ENCODE measurements at regions not wholly inside any gene's neighbourhood (a gene's known extent, or its start where the extent isn't known, plus 50 kb on each side); places are given as distances from the start of the nearest gene placed in this dataset.

DNA sequence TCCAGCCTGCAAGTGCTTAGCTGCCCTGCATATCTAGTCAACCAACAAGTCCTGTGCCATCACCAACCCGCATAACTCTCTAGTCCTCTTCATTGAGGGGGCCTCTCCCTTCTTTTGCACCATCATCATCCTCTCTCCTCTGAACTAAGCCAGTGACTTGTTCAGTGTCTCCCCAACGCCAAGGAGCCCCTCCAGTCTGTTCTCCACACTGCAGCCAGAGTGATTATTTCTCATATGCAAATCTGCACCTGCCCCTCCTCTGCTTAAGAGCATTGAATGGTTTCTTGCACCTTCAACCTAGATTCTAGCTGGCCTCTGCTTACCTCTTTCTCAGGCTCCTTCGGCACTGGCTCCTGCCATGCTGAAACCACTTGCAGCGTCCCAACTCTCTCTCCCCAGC, 141.8 kb downstream of the FAM161A start:
- no peak overlapping the region for H3K4me3 ChIP-seq (ENCODE audit: low read depth, low read length)
- TF ChIP-seq, protein P1, sequence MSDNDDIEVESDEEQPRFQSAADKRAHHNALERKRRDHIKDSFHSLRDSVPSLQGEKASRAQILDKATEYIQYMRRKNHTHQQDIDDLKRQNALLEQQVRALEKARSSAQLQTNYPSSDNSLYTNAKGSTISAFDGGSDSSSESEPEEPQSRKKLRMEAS (IDR thresholded peaks at IDR 0.05; ENCODE audit: low read depth, low read length), result no peak
- TF ChIP-seq POLR2A (IDR thresholded peaks at IDR 0.05; ENCODE audit: extremely low read depth, insufficient read length) (no peak), MYC (IDR thresholded peaks at IDR 0.05; ENCODE audit: low read depth, low read length) (no peak)
- TF ChIP-seq, protein P2, sequence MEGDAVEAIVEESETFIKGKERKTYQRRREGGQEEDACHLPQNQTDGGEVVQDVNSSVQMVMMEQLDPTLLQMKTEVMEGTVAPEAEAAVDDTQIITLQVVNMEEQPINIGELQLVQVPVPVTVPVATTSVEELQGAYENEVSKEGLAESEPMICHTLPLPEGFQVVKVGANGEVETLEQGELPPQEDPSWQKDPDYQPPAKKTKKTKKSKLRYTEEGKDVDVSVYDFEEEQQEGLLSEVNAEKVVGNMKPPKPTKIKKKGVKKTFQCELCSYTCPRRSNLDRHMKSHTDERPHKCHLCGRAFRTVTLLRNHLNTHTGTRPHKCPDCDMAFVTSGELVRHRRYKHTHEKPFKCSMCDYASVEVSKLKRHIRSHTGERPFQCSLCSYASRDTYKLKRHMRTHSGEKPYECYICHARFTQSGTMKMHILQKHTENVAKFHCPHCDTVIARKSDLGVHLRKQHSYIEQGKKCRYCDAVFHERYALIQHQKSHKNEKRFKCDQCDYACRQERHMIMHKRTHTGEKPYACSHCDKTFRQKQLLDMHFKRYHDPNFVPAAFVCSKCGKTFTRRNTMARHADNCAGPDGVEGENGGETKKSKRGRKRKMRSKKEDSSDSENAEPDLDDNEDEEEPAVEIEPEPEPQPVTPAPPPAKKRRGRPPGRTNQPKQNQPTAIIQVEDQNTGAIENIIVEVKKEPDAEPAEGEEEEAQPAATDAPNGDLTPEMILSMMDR (IDR thresholded peaks at IDR 0.05; ENCODE audit: low read depth, low read length), result no peak
- DNase-seq (ENCODE audit: low read depth), result no peak

- H3K4me3 ChIP-seq (ENCODE audit: low read depth, low read length), result no peak overlapping the region
- no peak for DNase-seq (ENCODE audit: low read depth)
- TF ChIP-seq, protein P1 (IDR thresholded peaks at IDR 0.05; ENCODE audit: low read depth, low read length), result no peak
- TF ChIP-seq POLR2A (IDR thresholded peaks at IDR 0.05; ENCODE audit: extremely low read depth, insufficient read length) (no peak), MYC (IDR thresholded peaks at IDR 0.05; ENCODE audit: low read depth, low read length) (no peak)
- TF ChIP-seq, protein P2 (IDR thresholded peaks at IDR 0.05; ENCODE audit: low read depth, low read length), result no peak
Observed at GRCh38 chr2:61710711-61711110, 143.1 kb downstream of the FAM161A start.

- DNase-seq (ENCODE audit: low read depth), result no peak
- no peak overlapping the region for H3K4me3 ChIP-seq (ENCODE audit: low read depth, low read length)
- TF ChIP-seq POLR2A (IDR thresholded peaks at IDR 0.05; ENCODE audit: extremely low read depth, insufficient read length), result no peak
- TF ChIP-seq, protein P2 (IDR thresholded peaks at IDR 0.05; ENCODE audit: low read depth, low read length), result no peak
- no peak for TF ChIP-seq MYC (IDR thresholded peaks at IDR 0.05; ENCODE audit: low read depth, low read length)
- TF ChIP-seq, protein P1 (IDR thresholded peaks at IDR 0.05; ENCODE audit: low read depth, low read length), result no peak
Observed at GRCh38 chr2:61707984-61708852, 145.6 kb downstream of the FAM161A start.

- DNase-seq (ENCODE audit: low read depth), result no peak
- TF ChIP-seq, protein P2 (IDR thresholded peaks at IDR 0.05; ENCODE audit: low read depth, low read length), result no peak
- no peak for TF ChIP-seq MYC (IDR thresholded peaks at IDR 0.05; ENCODE audit: low read depth, low read length)
- TF ChIP-seq POLR2A (IDR thresholded peaks at IDR 0.05; ENCODE audit: extremely low read depth, insufficient read length), result no peak
- TF ChIP-seq, protein P1 (IDR thresholded peaks at IDR 0.05; ENCODE audit: low read depth, low read length), result no peak
- H3K4me3 ChIP-seq (ENCODE audit: low read depth, low read length), result no peak overlapping the region
Observed at GRCh38 chr2:61705625-61706024, 148.2 kb downstream of the FAM161A start.

GRCh38 chr2:61704364-61704763, 149.5 kb downstream of the FAM161A start:
- no peak for DNase-seq (ENCODE audit: low read depth)
- H3K4me3 ChIP-seq (ENCODE audit: low read depth, low read length), result no peak overlapping the region
- TF ChIP-seq POLR2A (IDR thresholded peaks at IDR 0.05; ENCODE audit: extremely low read depth, insufficient read length) (no peak), MYC (IDR thresholded peaks at IDR 0.05; ENCODE audit: low read depth, low read length) (no peak)
- TF ChIP-seq, protein P1 (IDR thresholded peaks at IDR 0.05; ENCODE audit: low read depth, low read length), result no peak
- TF ChIP-seq, protein P2 (IDR thresholded peaks at IDR 0.05; ENCODE audit: low read depth, low read length), result no peak

Data from NB4 (cell line).